ENCODE measurements at regions not wholly inside any gene's neighbourhood (a gene's known extent, or its start where the extent isn't known, plus 50 kb on each side); places are given as distances from the start of the nearest gene placed in this dataset.

DNA sequence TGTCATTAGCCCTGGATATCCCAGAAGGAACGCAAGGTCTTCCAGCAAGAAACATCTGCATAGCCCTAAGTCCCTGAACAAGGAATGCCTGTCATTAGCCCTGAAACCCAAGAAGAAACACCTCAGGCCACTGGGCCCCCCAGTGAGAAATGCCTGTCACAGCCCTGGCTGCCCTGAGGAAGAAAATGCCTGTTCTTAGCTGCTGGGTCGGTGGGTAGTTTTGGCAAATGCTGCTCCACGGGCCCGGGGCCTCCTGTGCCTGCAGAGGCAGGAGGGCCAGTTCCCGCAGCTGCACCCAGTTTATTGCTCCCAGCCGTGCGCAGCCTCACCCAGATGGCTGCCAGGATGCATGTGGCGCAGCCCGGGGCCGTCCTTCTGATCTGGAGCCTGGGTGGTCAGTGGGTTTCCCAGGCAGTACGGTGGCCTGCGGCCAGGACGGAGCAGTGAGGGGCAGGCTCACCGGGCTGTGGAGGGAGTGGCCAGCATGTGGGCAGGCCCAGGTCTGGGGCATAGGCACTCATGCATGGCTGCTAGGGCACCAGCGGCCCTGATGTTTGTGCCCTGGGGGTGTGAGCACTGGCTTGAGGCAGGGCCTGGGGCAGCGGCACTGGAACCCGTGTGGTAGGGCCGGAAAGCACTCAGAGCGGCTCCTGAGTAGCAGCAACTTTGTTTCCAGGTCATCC is 219.0 kb downstream of the ERMARD start:
- DNase-seq = peak; percentile 44
- Histone ChIP-seq H3K4me1 (ENCODE audit: control insufficient read depth in 1 of 2, insufficient read depth in 2 of 2, low read depth in 1 of 2, low read length in 1 of 2) (peaks cover 0 to 8% of the 10 kb centered on the region in 2 experiments; a peak in 1 of 4 replicates), H2AFZ (ENCODE audit: low read depth) (no peak overlapping the region), H3K27ac (ENCODE audit: low read depth in 2 of 2, low read length in 1 of 2) (no peak overlapping the region), H3K9me2 (no peaks in the 10 kb centered on the region), H3F3A (replicated peaks; ENCODE audit: insufficient read depth) (no peaks in the 10 kb centered on the region), H3K36me3 (replicated peaks in 1 of 2; ENCODE audit: control insufficient read depth in 1 of 2, insufficient read depth in 2 of 2, low read length in 1 of 2) (no peaks in the 10 kb centered on the region), H3K79me2 (ENCODE audit: insufficient read depth) (no peaks in the 10 kb centered on the region), H3K9me3 (no peaks in the 10 kb centered on the region), H3K4me3 (ENCODE audit: low read depth in 2 of 2, low read length in 1 of 2) (no peak overlapping the region), H4K20me1 (ENCODE audit: insufficient read depth) (no peaks in the 10 kb centered on the region), H3K4me2 (no peak overlapping the region), H3K9ac (no peak overlapping the region), H3K27me3 (ENCODE audit: insufficient read depth) (no peaks in the 10 kb centered on the region)
- no peak for TF ChIP-seq MEF2A (IDR thresholded peaks at IDR 0.05; ENCODE audit: borderline replicate concordance, low read depth)
- no peak for TF ChIP-seq NFIC (IDR thresholded peaks at IDR 0.05; ENCODE audit: borderline replicate concordance)
- no peak for TF ChIP-seq POLR2AphosphoS5 (IDR thresholded peaks at IDR 0.05; ENCODE audit: low read depth, low read length)
- TF ChIP-seq FOSL2 (IDR thresholded peaks at IDR 0.05; ENCODE audit: borderline replicate concordance, low read depth) = no peak
- TF ChIP-seq, protein P1, sequence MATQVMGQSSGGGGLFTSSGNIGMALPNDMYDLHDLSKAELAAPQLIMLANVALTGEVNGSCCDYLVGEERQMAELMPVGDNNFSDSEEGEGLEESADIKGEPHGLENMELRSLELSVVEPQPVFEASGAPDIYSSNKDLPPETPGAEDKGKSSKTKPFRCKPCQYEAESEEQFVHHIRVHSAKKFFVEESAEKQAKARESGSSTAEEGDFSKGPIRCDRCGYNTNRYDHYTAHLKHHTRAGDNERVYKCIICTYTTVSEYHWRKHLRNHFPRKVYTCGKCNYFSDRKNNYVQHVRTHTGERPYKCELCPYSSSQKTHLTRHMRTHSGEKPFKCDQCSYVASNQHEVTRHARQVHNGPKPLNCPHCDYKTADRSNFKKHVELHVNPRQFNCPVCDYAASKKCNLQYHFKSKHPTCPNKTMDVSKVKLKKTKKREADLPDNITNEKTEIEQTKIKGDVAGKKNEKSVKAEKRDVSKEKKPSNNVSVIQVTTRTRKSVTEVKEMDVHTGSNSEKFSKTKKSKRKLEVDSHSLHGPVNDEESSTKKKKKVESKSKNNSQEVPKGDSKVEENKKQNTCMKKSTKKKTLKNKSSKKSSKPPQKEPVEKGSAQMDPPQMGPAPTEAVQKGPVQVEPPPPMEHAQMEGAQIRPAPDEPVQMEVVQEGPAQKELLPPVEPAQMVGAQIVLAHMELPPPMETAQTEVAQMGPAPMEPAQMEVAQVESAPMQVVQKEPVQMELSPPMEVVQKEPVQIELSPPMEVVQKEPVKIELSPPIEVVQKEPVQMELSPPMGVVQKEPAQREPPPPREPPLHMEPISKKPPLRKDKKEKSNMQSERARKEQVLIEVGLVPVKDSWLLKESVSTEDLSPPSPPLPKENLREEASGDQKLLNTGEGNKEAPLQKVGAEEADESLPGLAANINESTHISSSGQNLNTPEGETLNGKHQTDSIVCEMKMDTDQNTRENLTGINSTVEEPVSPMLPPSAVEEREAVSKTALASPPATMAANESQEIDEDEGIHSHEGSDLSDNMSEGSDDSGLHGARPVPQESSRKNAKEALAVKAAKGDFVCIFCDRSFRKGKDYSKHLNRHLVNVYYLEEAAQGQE (IDR thresholded peaks at IDR 0.05; ENCODE audit: low read depth, low read length) = no peak
- TF ChIP-seq ELF1 (IDR thresholded peaks at IDR 0.05) = no peak
- TF ChIP-seq TCF12 (IDR thresholded peaks at IDR 0.05) = no peak
- no peak for TF ChIP-seq MXI1 (IDR thresholded peaks at IDR 0.05; ENCODE audit: low read depth, low read length)
- WGBS (ENCODE audit: low lambda C conversion rate) = 57% methylated on average over 6 of the region's 19 CpGs
- POLR2A ChIA-PET = no interaction called here
- CTCF ChIA-PET = no interaction called here

GRCh38 chr6:169969372-169970099 is 218.1 kb downstream of the ERMARD start:
- Histone ChIP-seq H3K9ac (no peak overlapping the region), H3K4me3 (ENCODE audit: low read depth in 2 of 2, low read length in 1 of 2) (no peak overlapping the region), H3K79me2 (ENCODE audit: insufficient read depth) (no peaks in the 10 kb centered on the region), H3K9me2 (no peaks in the 10 kb centered on the region), H3K9me3 (no peaks in the 10 kb centered on the region), H3K27ac (ENCODE audit: low read depth in 2 of 2, low read length in 1 of 2) (no peak overlapping the region), H3K36me3 (replicated peaks in 1 of 2; ENCODE audit: control insufficient read depth in 1 of 2, insufficient read depth in 2 of 2, low read length in 1 of 2) (no peaks in the 10 kb centered on the region), H2AFZ (ENCODE audit: low read depth) (no peak overlapping the region), H4K20me1 (ENCODE audit: insufficient read depth) (no peaks in the 10 kb centered on the region), H3K27me3 (ENCODE audit: insufficient read depth) (no peaks in the 10 kb centered on the region), H3K4me1 (ENCODE audit: control insufficient read depth in 1 of 2, insufficient read depth in 2 of 2, low read depth in 1 of 2, low read length in 1 of 2) (peaks cover 0 to 13% of the 10 kb centered on the region in 2 experiments; a peak in 1 of 4 replicates), H3K4me2 (no peak overlapping the region), H3F3A (replicated peaks; ENCODE audit: insufficient read depth) (no peaks in the 10 kb centered on the region)
- TF ChIP-seq POLR2AphosphoS5 (IDR thresholded peaks at IDR 0.05; ENCODE audit: low read depth, low read length) (no peak), IRF3 (IDR thresholded peaks at IDR 0.05; ENCODE audit: low read depth, low read length) (no peak)
- peak; percentile 12 for DNase-seq
- whole genome bisulfite sequencing (ENCODE audit: low lambda C conversion rate) = 68% methylated on average over 16 of the region's 19 CpGs
- CTCF ChIA-PET = no interaction called here
- POLR2A ChIA-PET = no interaction called here

All from SK-N-SH (cell line).